Chondrocyte (in vitro differentiated cells): ENCODE measurements at regions not wholly inside any gene's neighbourhood (a gene's known extent, or its start where the extent isn't known, plus 50 kb on each side); places are given as distances from the start of the nearest gene placed in this dataset.

Experiments used
- DNase-seq: peaks from one replicate; pipeline ENCODE4 v3.0.0; 2021; ENCODE audit warnings: mixed read lengths, low spot score
- H3K27ac Mint-ChIP-seq: one replicate; pipeline ENCODE4 v1.8.0; 2021; ENCODE audit warnings: mild to moderate bottlenecking, moderate library complexity, mixed read lengths; ENCODE audit not compliant: unreplicated experiment
- H3K27me3 Mint-ChIP-seq: 2 replicates; pipeline ENCODE4 v1.8.0; 2021; ENCODE audit warnings: low read depth, mixed read lengths
- H3K36me3 Mint-ChIP-seq: 2 replicates; pipeline ENCODE4 v1.8.0; 2021; ENCODE audit warnings: low read depth, mixed read lengths
- H3K4me1 Mint-ChIP-seq: 2 replicates; pipeline ENCODE4 v1.8.0; 2021; ENCODE audit warnings: low read depth, mild to moderate bottlenecking, mixed read lengths
- H3K4me3 Mint-ChIP-seq: one replicate; pipeline ENCODE4 v1.8.0; 2021; ENCODE audit warnings: mild to moderate bottlenecking, moderate library complexity, mixed read lengths; ENCODE audit not compliant: unreplicated experiment
- H3K9me3 Mint-ChIP-seq: 2 replicates; pipeline ENCODE4 v1.8.0; 2021; ENCODE audit warnings: low read depth, mixed read lengths
- CTCF ChIP-seq: fragments of 200-600 bp; sonication (generic); IDR thresholded peaks from 2 replicates; pipeline ENCODE4 v1.5.0; 2021; ENCODE audit warnings: antibody characterized with exemption, mild to moderate bottlenecking, moderate library complexity

- no peak for TF ChIP-seq CTCF
- no peak for DNase-seq
- Mint-ChIP-seq H3K9me3 (peaks cover 3% of the 10 kb centered on the region), H3K4me1 (no peaks in the 10 kb centered on the region), H3K4me3 (no peak overlapping the region), H3K36me3 (no peaks in the 10 kb centered on the region), H3K27ac (no peak overlapping the region), H3K27me3 (no peaks in the 10 kb centered on the region)
Measured at GRCh38 chr14:26074892-26075291, 522.9 kb downstream of the NOVA1 start.

GRCh38 chr14:26070443-26070842, 527.4 kb downstream of the NOVA1 start:
- Mint-ChIP-seq H3K27me3 (no peaks in the 10 kb centered on the region), H3K36me3 (no peaks in the 10 kb centered on the region), H3K4me1 (no peaks in the 10 kb centered on the region), H3K4me3 (no peak overlapping the region), H3K9me3 (peaks cover 3% of the 10 kb centered on the region), H3K27ac (no peak overlapping the region)
- TF ChIP-seq CTCF: no peak
- no peak for DNase-seq

GRCh38 chr14:26067786-26068459, 529.9 kb downstream of the NOVA1 start:
- no peak for TF ChIP-seq CTCF
- no peak overlapping the region for H3K4me3 Mint-ChIP-seq
- H3K36me3 Mint-ChIP-seq: no peaks in the 10 kb centered on the region
- H3K27ac Mint-ChIP-seq: no peak overlapping the region
- H3K27me3 Mint-ChIP-seq: no peaks in the 10 kb centered on the region
- DNase-seq: no peak
- H3K4me1 Mint-ChIP-seq: no peaks in the 10 kb centered on the region
- peaks cover 3% of the 10 kb centered on the region for H3K9me3 Mint-ChIP-seq

GRCh38 chr14:26067341-26067740, 530.5 kb downstream of the NOVA1 start:
- Mint-ChIP-seq H3K36me3 (no peaks in the 10 kb centered on the region), H3K9me3 (peaks cover 2% of the 10 kb centered on the region), H3K4me3 (no peak overlapping the region)

GRCh38 chr14:26056036-26056616, 541.7 kb downstream of the NOVA1 start:
- no peak for DNase-seq
- peaks cover 23% of the 10 kb centered on the region for H3K9me3 Mint-ChIP-seq
- no peaks in the 10 kb centered on the region for H3K4me1 Mint-ChIP-seq
- no peak overlapping the region for H3K27ac Mint-ChIP-seq
- no peaks in the 10 kb centered on the region for H3K27me3 Mint-ChIP-seq
- no peak for TF ChIP-seq CTCF
- no peaks in the 10 kb centered on the region for H3K36me3 Mint-ChIP-seq
- no peak overlapping the region for H3K4me3 Mint-ChIP-seq

More at GRCh38 chr14:26067341-26067740, 530.5 kb downstream of the NOVA1 start:
- no peaks in the 10 kb centered on the region for H3K4me1 Mint-ChIP-seq
- H3K27me3 Mint-ChIP-seq: no peaks in the 10 kb centered on the region
- no peak for DNase-seq
- no peak for TF ChIP-seq CTCF
- no peak overlapping the region for H3K27ac Mint-ChIP-seq
